ENCODE measurements at regions not wholly inside any gene's neighbourhood (a gene's known extent, or its start where the extent isn't known, plus 50 kb on each side); places are given as distances from the start of the nearest gene placed in this dataset.

DNA sequence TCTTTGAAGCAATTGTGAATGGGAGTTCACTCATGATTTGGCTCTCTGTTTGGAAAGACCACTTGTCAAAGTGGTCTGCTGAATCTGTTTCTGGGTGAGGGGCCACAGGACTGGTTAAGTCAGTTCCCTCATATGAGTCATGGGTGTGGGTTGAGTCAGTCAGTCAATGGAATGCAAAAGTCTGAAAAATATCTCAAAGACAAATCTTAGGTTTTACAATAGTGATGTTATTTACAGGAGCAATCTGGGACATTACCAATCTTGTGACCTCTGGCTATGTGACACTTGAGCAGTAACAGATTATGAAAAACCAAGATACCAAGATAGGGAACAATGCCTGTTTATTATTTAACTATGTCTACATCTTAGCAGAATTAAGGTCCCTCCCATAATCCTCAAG lies 311.6 kb downstream of the AASDHPPT start:
- TF ChIP-seq, protein P1, sequence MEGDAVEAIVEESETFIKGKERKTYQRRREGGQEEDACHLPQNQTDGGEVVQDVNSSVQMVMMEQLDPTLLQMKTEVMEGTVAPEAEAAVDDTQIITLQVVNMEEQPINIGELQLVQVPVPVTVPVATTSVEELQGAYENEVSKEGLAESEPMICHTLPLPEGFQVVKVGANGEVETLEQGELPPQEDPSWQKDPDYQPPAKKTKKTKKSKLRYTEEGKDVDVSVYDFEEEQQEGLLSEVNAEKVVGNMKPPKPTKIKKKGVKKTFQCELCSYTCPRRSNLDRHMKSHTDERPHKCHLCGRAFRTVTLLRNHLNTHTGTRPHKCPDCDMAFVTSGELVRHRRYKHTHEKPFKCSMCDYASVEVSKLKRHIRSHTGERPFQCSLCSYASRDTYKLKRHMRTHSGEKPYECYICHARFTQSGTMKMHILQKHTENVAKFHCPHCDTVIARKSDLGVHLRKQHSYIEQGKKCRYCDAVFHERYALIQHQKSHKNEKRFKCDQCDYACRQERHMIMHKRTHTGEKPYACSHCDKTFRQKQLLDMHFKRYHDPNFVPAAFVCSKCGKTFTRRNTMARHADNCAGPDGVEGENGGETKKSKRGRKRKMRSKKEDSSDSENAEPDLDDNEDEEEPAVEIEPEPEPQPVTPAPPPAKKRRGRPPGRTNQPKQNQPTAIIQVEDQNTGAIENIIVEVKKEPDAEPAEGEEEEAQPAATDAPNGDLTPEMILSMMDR (conservative IDR thresholded peaks at IDR 0.05 in 1 of 2, IDR thresholded peaks at IDR 0.05 in 1 of 2; ENCODE audit: low read depth in 1 of 2, low read length in 2 of 2) = no peak
- TF ChIP-seq EZH2 (IDR thresholded peaks at IDR 0.05; ENCODE audit: low read length, missing control alignments) = no peak
